H1 (cell line): ENCODE measurements at regions not wholly inside any gene's neighbourhood (a gene's known extent, or its start where the extent isn't known, plus 50 kb on each side); places are given as distances from the start of the nearest gene placed in this dataset.

Experiments used
- MAFK ChIP-seq: IDR thresholded peaks from 2 replicates; pipeline ENCODE4 v1.6.1; 2012; ENCODE audit warnings: low read depth, mild to moderate bottlenecking, improper control_type of control experiment, low read length

DNA sequence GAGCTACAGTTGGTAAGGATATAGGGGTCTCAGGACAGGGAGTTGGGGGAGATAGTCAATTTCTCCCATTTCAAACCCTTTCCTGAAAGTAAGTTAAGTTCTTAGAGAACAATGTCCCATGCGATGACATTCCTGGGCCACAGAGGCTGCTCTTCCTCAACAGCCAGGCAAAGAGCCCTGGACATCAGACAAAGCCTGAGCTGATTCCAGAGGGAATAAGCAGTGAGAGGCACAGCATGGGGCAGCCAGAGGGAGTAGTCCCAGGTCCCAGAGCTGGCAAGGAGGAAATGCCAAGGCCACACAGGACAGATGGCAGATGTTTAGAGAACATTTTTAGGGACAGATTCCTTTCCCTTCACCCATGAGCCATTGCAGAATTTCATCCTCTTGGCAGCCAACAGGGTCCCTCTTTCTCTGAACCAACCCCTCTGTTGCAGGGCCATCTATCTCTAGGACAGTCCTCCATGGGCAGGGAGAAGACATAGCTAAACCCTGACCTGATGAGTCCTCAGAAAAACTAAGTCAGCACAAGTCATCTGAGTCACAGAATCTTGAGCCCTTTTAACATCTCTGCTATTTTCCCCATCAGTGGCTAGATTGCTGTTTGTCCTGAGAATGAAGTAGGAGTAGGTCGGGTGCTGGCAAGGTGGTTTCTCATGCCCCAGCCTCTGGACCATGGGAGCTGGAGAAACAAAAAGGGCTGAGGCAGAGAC is 60.3 kb upstream of the CALM2 start (continued):
- no peak for TF ChIP-seq MAFK
